NB4 (cell line): ENCODE measurements at regions not wholly inside any gene's neighbourhood (a gene's known extent, or its start where the extent isn't known, plus 50 kb on each side); places are given as distances from the start of the nearest gene placed in this dataset.

Source experiments
- TF ChIP-seq, protein P1 (sequence below): IDR thresholded peaks from 2 replicates; pipeline ENCODE4 v1.6.1; 2011; ENCODE audit warnings: low read depth, low read length
- TF ChIP-seq, protein P2 (sequence below): IDR thresholded peaks from one replicate; pipeline ENCODE4 v1.5.1; 2012; ENCODE audit warnings: low read depth, low read length

DNA sequence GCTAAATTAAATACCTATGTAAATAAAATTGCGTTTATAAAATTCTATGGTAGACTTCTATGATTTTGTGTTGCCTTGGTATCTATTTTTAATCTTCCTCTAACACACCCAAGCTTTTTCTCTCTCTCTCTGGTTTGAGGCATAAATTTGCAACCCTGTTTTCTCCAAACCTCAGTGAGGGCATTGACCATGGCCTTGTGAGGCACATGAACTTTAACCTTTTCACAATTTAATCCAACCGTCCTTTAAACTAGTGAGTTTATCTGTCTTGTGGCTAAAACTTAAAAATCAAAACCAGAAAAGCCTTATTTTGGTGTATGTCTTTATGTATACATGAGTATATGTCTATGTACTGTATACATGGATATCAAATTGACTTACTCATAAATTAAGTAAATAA is 746.6 kb upstream of the B3GALT2 start:
- TF ChIP-seq, protein P1, sequence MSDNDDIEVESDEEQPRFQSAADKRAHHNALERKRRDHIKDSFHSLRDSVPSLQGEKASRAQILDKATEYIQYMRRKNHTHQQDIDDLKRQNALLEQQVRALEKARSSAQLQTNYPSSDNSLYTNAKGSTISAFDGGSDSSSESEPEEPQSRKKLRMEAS = no peak
- TF ChIP-seq, protein P2, sequence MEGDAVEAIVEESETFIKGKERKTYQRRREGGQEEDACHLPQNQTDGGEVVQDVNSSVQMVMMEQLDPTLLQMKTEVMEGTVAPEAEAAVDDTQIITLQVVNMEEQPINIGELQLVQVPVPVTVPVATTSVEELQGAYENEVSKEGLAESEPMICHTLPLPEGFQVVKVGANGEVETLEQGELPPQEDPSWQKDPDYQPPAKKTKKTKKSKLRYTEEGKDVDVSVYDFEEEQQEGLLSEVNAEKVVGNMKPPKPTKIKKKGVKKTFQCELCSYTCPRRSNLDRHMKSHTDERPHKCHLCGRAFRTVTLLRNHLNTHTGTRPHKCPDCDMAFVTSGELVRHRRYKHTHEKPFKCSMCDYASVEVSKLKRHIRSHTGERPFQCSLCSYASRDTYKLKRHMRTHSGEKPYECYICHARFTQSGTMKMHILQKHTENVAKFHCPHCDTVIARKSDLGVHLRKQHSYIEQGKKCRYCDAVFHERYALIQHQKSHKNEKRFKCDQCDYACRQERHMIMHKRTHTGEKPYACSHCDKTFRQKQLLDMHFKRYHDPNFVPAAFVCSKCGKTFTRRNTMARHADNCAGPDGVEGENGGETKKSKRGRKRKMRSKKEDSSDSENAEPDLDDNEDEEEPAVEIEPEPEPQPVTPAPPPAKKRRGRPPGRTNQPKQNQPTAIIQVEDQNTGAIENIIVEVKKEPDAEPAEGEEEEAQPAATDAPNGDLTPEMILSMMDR = no peak
